GM12865 (cell line): ENCODE measurements at regions not wholly inside any gene's neighbourhood (a gene's known extent, or its start where the extent isn't known, plus 50 kb on each side); places are given as distances from the start of the nearest gene placed in this dataset.

Experiments
- DNase-seq: peaks from one replicate; pipeline ENCODE4 v3.0.0; 2010; ENCODE audit warnings: low read depth
- H3K4me3 ChIP-seq: 2 replicates; pipeline ENCODE4 v1.5.1; 2011; ENCODE audit warnings: mild to moderate bottlenecking, low read depth, low read length, control low read depth
- CTCF ChIP-seq: IDR thresholded peaks from 2 replicates; pipeline ENCODE4 v1.5.1; 2011; ENCODE audit warnings: low read length, control low read depth, low read depth, inconsistent platforms; ENCODE audit not compliant: insufficient read depth; ENCODE audit errors: missing control alignments

GRCh38 chr1:29653886-29654450 lies 417.6 kb downstream of the PTPRU start:
- no peak overlapping the region for H3K4me3 ChIP-seq
- DNase-seq, result no peak
- no peak for TF ChIP-seq CTCF

GRCh38 chr1:29653034-29653810 lies 416.9 kb downstream of the PTPRU start:
- no peak overlapping the region for H3K4me3 ChIP-seq
- TF ChIP-seq CTCF, result no peak
- DNase-seq, result no peak

DNA sequence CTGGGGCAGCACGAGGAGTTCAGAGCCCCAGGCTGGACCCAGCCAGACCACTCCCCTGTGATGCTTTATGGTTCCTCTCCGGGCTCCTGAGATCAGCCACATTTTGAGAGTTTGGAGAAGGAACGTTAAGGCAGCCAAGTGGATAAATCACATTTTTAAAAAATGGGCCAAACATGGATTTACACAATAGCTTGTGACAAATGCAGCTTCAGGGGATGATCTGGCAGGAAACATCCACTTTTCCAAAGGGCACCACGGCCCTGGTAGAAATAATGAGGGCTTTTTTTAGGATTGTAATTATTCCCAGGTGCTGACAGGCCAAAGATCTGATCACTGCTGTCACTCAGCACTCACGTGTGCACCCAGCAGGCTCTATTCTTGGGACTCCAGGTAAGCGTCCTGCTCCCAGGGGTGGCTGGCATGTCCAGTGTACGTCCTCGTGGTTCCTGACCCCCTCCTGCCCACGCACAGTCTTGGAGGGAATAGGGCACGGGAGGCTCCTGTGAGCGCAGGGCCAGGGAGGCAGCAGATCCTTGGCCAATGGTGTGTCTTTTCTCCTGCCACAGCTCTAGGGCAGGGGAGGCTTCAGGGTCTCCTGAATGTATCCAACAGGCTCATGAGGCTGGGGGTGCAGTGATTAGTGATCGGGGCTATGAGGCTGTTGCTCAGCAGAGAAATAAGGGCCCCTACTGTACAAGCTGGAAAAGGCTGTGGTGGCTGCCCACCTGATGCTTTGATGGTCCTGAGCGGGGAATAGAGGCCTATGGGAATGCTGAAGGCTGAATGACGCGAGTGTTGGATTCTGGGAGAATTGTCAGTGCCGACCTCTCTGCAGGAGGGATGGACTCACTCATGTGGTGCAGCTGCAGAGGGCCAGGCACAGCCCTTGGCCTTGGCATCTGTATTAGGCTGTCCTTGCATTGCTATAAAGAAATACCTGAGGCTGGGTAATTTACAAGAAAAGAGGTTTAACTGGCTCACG lies 415.7 kb downstream of the PTPRU start:
- no peak for DNase-seq
- no peak overlapping the region for H3K4me3 ChIP-seq
- no peak for TF ChIP-seq CTCF

DNA sequence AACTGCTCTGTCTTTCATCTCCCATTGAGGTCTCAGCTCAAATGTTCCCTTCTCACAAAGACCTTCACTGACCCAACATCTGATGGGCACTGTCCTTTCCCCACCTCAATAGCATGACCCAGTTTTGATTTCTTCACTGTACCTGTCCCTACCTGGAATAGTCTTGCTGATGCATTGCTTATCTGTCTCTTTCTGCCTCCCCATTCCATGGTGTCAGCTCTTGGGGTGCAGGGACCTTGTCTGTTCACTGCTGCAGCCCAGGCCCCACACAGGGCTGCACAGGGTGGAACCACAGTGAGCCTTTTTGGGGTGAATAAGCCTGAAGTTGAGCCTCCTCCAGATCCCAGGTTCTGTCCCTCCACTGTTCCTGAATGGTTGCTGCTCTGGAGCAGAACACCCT lies 414.9 kb downstream of the PTPRU start:
- H3K4me3 ChIP-seq, result no peak overlapping the region
- DNase-seq, result no peak
- no peak for TF ChIP-seq CTCF

DNA sequence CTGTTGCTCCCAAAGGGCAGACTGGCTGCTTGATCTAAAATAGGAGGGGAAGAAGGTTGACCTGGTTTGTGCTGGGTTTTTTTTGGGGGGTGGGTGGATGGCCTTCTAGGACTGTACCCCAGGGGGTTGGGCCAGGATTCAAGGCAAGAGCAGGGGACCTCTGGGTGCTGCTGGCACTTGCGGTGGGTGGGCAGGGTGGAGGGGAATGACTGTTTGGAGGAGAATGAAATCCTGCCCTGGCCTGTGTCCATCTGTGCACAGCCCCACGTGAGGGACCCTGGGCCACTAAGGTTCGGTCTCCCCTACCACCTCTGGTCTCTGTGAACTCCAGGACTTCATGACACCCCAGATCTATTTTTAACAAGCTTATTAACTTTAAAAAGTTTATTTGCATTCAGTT lies 414.2 kb downstream of the PTPRU start:
- TF ChIP-seq CTCF, result no peak
- no peak for DNase-seq
- H3K4me3 ChIP-seq, result no peak overlapping the region

DNA sequence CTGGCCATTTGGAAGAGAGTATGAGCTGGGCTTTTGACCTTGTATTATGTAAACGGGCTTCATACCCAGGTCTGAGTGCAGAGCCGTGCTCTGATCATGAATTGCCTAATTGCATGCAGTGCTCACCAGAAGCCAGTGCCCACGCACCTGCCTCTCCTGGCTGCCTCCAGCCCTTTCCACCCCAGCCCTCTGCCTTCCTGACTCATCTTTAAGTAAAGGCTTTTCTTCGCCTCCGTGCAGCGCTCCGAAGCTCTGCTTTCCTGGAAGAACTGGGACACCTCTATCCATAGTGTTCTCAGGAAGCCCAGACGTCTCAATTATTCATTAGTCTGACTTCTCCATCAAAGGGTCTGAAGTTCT lies 413.7 kb downstream of the PTPRU start:
- no peak for TF ChIP-seq CTCF
- H3K4me3 ChIP-seq, result no peak overlapping the region
- DNase-seq, result no peak
